ENCODE measurements at regions not wholly inside any gene's neighbourhood (a gene's known extent, or its start where the extent isn't known, plus 50 kb on each side); places are given as distances from the start of the nearest gene placed in this dataset.

- no peaks in the 10 kb centered on the region for H3K36me3 ChIP-seq (ENCODE audit: control insufficient read depth, insufficient read depth, low read length)
- 90% methylated on average over 2 of the region's 2 CpGs for WGBS (ENCODE audit: insufficient coverage)
- intact Hi-C loops (cut with micrococcal nuclease) = no loop called here
- no peak for ATAC-seq
- Mint-ChIP-seq H3K27ac (no peak overlapping the region), H3K4me1 (no peaks in the 10 kb centered on the region), H3K4me3 (no peak overlapping the region), H3K9me3 (no peaks in the 10 kb centered on the region), H3K36me3 (no peaks in the 10 kb centered on the region), H3K27me3 (ENCODE audit: low read depth in 2 of 2) (no peaks in the 10 kb centered on the region)
- no peak overlapping the region for H3K27ac ChIP-seq (ENCODE audit: low read length)
- H3K4me3 ChIP-seq (ENCODE audit: low read length) = no peak overlapping the region
- H3K4me1 ChIP-seq (ENCODE audit: control insufficient read depth, insufficient read depth, low read length) = no peaks in the 10 kb centered on the region
- H3K27me3 ChIP-seq (ENCODE audit: control insufficient read depth, insufficient read depth, low read length) = no peaks in the 10 kb centered on the region
- TF ChIP-seq CTCF (IDR thresholded peaks at IDR 0.05) = no peak
- no peak for DNase-seq
- no peaks in the 10 kb centered on the region for H3K9me3 ChIP-seq (ENCODE audit: control insufficient read depth, insufficient read depth, low read length)
Observed at GRCh38 chr10:64067859-64068258, 546.7 kb downstream of the REEP3 start.

GRCh38 chr10:64070241-64070640 is 549.0 kb downstream of the REEP3 start:
- no peaks in the 10 kb centered on the region for H3K27me3 ChIP-seq (ENCODE audit: control insufficient read depth, insufficient read depth, low read length)
- no peak overlapping the region for H3K27ac ChIP-seq (ENCODE audit: low read length)
- H3K36me3 Mint-ChIP-seq = no peaks in the 10 kb centered on the region
- whole genome bisulfite sequencing (ENCODE audit: insufficient coverage) = no CpG with 5 or more reads among the region's 1 CpG
- H3K4me1 Mint-ChIP-seq = no peaks in the 10 kb centered on the region
- DNase-seq (no peak), ATAC-seq (no peak)
- H3K4me3 Mint-ChIP-seq = no peak overlapping the region
- H3K4me1 ChIP-seq (ENCODE audit: control insufficient read depth, insufficient read depth, low read length) = no peaks in the 10 kb centered on the region
- peaks cover 0 to 8% of the 10 kb centered on the region in 2 donors for H3K27me3 Mint-ChIP-seq (ENCODE audit: low read depth in 2 of 2)
- no peaks in the 10 kb centered on the region for H3K9me3 ChIP-seq (ENCODE audit: control insufficient read depth, insufficient read depth, low read length)
- no peak overlapping the region for H3K27ac Mint-ChIP-seq
- no peak for TF ChIP-seq CTCF (IDR thresholded peaks at IDR 0.05)
- no peaks in the 10 kb centered on the region for H3K36me3 ChIP-seq (ENCODE audit: control insufficient read depth, insufficient read depth, low read length)
- no peak overlapping the region for H3K4me3 ChIP-seq (ENCODE audit: low read length)
- intact Hi-C loops (cut with micrococcal nuclease) = no loop called here
- H3K9me3 Mint-ChIP-seq = no peaks in the 10 kb centered on the region

GRCh38 chr10:64071218-64071617 is 550.0 kb downstream of the REEP3 start:
- H3K9me3 Mint-ChIP-seq = no peaks in the 10 kb centered on the region
- DNase-seq (no peak), ATAC-seq (no peak)
- Histone ChIP-seq H3K4me1 (ENCODE audit: control insufficient read depth, insufficient read depth, low read length) (no peaks in the 10 kb centered on the region), H3K9me3 (ENCODE audit: control insufficient read depth, insufficient read depth, low read length) (no peaks in the 10 kb centered on the region), H3K27me3 (ENCODE audit: control insufficient read depth, insufficient read depth, low read length) (no peaks in the 10 kb centered on the region), H3K36me3 (ENCODE audit: control insufficient read depth, insufficient read depth, low read length) (no peaks in the 10 kb centered on the region), H3K27ac (ENCODE audit: low read length) (no peak overlapping the region), H3K4me3 (ENCODE audit: low read length) (no peak overlapping the region)
- no peaks in the 10 kb centered on the region for H3K36me3 Mint-ChIP-seq
- H3K4me1 Mint-ChIP-seq = no peaks in the 10 kb centered on the region
- no CpG with 5 or more reads among the region's 5 CpGs for WGBS (ENCODE audit: insufficient coverage)
- peaks cover 0 to 8% of the 10 kb centered on the region in 2 donors for H3K27me3 Mint-ChIP-seq (ENCODE audit: low read depth in 2 of 2)
- H3K4me3 Mint-ChIP-seq = no peak overlapping the region
- intact Hi-C loops (cut with micrococcal nuclease) = no loop called here
- no peak overlapping the region for H3K27ac Mint-ChIP-seq
- TF ChIP-seq CTCF (IDR thresholded peaks at IDR 0.05) = no peak

- no peak for TF ChIP-seq CTCF (IDR thresholded peaks at IDR 0.05)
- H3K36me3 Mint-ChIP-seq = no peaks in the 10 kb centered on the region
- Histone ChIP-seq H3K4me1 (ENCODE audit: control insufficient read depth, insufficient read depth, low read length) (no peaks in the 10 kb centered on the region), H3K27ac (ENCODE audit: low read length) (no peak overlapping the region), H3K36me3 (ENCODE audit: control insufficient read depth, insufficient read depth, low read length) (no peaks in the 10 kb centered on the region), H3K9me3 (ENCODE audit: control insufficient read depth, insufficient read depth, low read length) (no peaks in the 10 kb centered on the region), H3K27me3 (ENCODE audit: control insufficient read depth, insufficient read depth, low read length) (no peaks in the 10 kb centered on the region), H3K4me3 (ENCODE audit: low read length) (no peak overlapping the region)
- H3K4me1 Mint-ChIP-seq = no peaks in the 10 kb centered on the region
- peaks cover 4 to 8% of the 10 kb centered on the region in 2 donors for H3K27me3 Mint-ChIP-seq (ENCODE audit: low read depth in 2 of 2)
- H3K4me3 Mint-ChIP-seq = no peak overlapping the region
- no peaks in the 10 kb centered on the region for H3K9me3 Mint-ChIP-seq
- intact Hi-C loops (cut with micrococcal nuclease) = no loop called here
- H3K27ac Mint-ChIP-seq = no peak overlapping the region
- ATAC-seq = no peak
- 89% methylated on average over 2 of the region's 2 CpGs for WGBS (ENCODE audit: insufficient coverage)
- no peak for DNase-seq
Observed at GRCh38 chr10:64075604-64076003, 554.4 kb downstream of the REEP3 start.

Measured in natural killer cell (primary cell).